Right lobe of liver (tissue), 4 donors: ENCODE measurements at regions not wholly inside any gene's neighbourhood (a gene's known extent, or its start where the extent isn't known, plus 50 kb on each side); places are given as distances from the start of the nearest gene placed in this dataset.

ENCODE experiments used
- CTCF ChIP-seq, 4 donors: fragments of 200-600 bp in 3 of 4; fragments of 450-650 bp in 1 of 4; IDR thresholded peaks; one replicate each; pipeline versions ENCODE4 v1.5.1 to v1.8.0; 2016 to 2022; ENCODE audit warnings: antibody characterized with exemption in 4 of 4, mild to moderate bottlenecking in 2 of 4
- POLR2A ChIP-seq: fragments of 450-650 bp; IDR thresholded peaks from one replicate; pipeline ENCODE4 v1.6.1; 2017; ENCODE audit warnings: antibody characterized with exemption, mild to moderate bottlenecking
- donor health status: DM: no; HTN: no; CAD: no.
- donor health status: DM: no; HTN: no; CAD: no.
- donor health status: DM: no; HTN: yes; CAD: no.

- no peak for TF ChIP-seq CTCF (IDR thresholded peaks at IDR 0.05)
- TF ChIP-seq POLR2A, result no peak
These were observed 158.6 kb upstream of the PREP start for GRCh38 chr6:105561486-105561885.
